SH-SY5Y (cell line): ENCODE measurements at regions not wholly inside any gene's neighbourhood (a gene's known extent, or its start where the extent isn't known, plus 50 kb on each side); places are given as distances from the start of the nearest gene placed in this dataset.

Source experiments
- GATA2 ChIP-seq: IDR thresholded peaks from 2 replicates; pipeline ENCODE4 v1.6.1; 2011; ENCODE audit warnings: mild to moderate bottlenecking, low read depth, low read length
- GATA3 ChIP-seq: IDR thresholded peaks from 2 replicates; pipeline ENCODE4 v1.6.1; 2011; ENCODE audit warnings: low read depth, mild to moderate bottlenecking, low read length, moderate library complexity

DNA sequence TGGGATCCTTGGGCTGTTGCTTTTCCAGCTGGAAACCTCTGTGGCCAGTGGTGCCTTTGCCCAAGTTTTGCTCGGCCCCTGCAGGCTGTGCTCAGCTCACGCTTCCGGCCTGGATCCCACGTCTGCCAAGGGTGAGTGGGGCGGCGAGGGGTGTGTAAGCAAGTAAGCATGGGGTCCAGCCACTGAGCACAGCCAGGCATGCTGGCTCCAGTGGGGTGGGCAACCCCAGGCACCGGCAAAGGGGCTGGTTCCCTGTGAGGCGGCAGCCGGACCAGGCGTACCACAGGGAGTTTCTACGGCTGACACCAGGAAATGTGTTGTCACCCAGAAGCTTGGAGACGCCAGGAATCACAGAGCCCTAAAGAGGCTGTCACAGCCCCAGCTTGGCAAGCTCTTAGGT lies 393.4 kb upstream of the CCDC196 start:
- no peak for TF ChIP-seq GATA2
- TF ChIP-seq GATA3: no peak
